ENCODE measurements at regions not wholly inside any gene's neighbourhood (a gene's known extent, or its start where the extent isn't known, plus 50 kb on each side); places are given as distances from the start of the nearest gene placed in this dataset.

- Mint-ChIP-seq H3K27me3 (no peaks in the 10 kb centered on the region), H3K4me3 (no peak overlapping the region), H3K27ac (no peak overlapping the region), H3K9me3 (no peaks in the 10 kb centered on the region), H3K36me3 (ENCODE audit: low read depth) (no peaks in the 10 kb centered on the region), H3K4me1 (no peaks in the 10 kb centered on the region)
- TF ChIP-seq CTCF (IDR thresholded peaks at IDR 0.05): no peak
- ChIA-PET CTCF (no interaction called here), POLR2A (no interaction called here)
- no peak for ATAC-seq (ENCODE audit: low read depth)
- intact Hi-C loops (cut with micrococcal nuclease): no loop called here
- no peak for DNase-seq
Observed at GRCh38 chr3:107453504-107453903, 69.3 kb upstream of the BBX start.

GRCh38 chr3:107455621-107456020 is 67.1 kb upstream of the BBX start:
- POLR2A ChIA-PET: no interaction called here
- Mint-ChIP-seq H3K36me3 (ENCODE audit: low read depth) (no peaks in the 10 kb centered on the region), H3K27ac (no peak overlapping the region), H3K27me3 (no peaks in the 10 kb centered on the region), H3K4me1 (no peaks in the 10 kb centered on the region), H3K9me3 (no peaks in the 10 kb centered on the region), H3K4me3 (no peak overlapping the region)
- no peak for DNase-seq
- ATAC-seq (ENCODE audit: low read depth): no peak
- no peak for TF ChIP-seq CTCF (IDR thresholded peaks at IDR 0.05)
- intact Hi-C loops (cut with micrococcal nuclease): no loop called here
- CTCF ChIA-PET: no interaction called here

- ChIA-PET POLR2A (no interaction called here), CTCF (no interaction called here)
- no peaks in the 10 kb centered on the region for H3K4me1 Mint-ChIP-seq
- intact Hi-C loops (cut with micrococcal nuclease): no loop called here
- no peak for TF ChIP-seq CTCF (IDR thresholded peaks at IDR 0.05)
- H3K27ac Mint-ChIP-seq: no peak overlapping the region
- H3K9me3 Mint-ChIP-seq: no peaks in the 10 kb centered on the region
- no peak overlapping the region for H3K4me3 Mint-ChIP-seq
- H3K27me3 Mint-ChIP-seq: no peaks in the 10 kb centered on the region
- no peak for DNase-seq
- no peak for ATAC-seq (ENCODE audit: low read depth)
- H3K36me3 Mint-ChIP-seq (ENCODE audit: low read depth): no peaks in the 10 kb centered on the region
Observed at GRCh38 chr3:107456501-107456900, 66.3 kb upstream of the BBX start.

GRCh38 chr3:107458871-107459270 is 63.9 kb upstream of the BBX start:
- POLR2A ChIA-PET: no interaction called here

GRCh38 chr3:107461721-107462120 is 61.0 kb upstream of the BBX start:
- Mint-ChIP-seq H3K36me3 (ENCODE audit: low read depth) (no peaks in the 10 kb centered on the region), H3K4me1 (no peaks in the 10 kb centered on the region), H3K27me3 (no peaks in the 10 kb centered on the region), H3K4me3 (no peak overlapping the region), H3K9me3 (no peaks in the 10 kb centered on the region), H3K27ac (no peak overlapping the region)
- POLR2A ChIA-PET: no interaction called here
- CTCF ChIA-PET: no interaction called here
- no peak for TF ChIP-seq CTCF (IDR thresholded peaks at IDR 0.05)
- DNase-seq (no peak), ATAC-seq (ENCODE audit: low read depth) (no peak)
- intact Hi-C loops (cut with micrococcal nuclease): no loop called here

More at GRCh38 chr3:107458871-107459270, 63.9 kb upstream of the BBX start:
- no peaks in the 10 kb centered on the region for H3K36me3 Mint-ChIP-seq (ENCODE audit: low read depth)
- no peaks in the 10 kb centered on the region for H3K9me3 Mint-ChIP-seq
- H3K4me3 Mint-ChIP-seq: no peak overlapping the region
- CTCF ChIA-PET: no interaction called here
- intact Hi-C loops (cut with micrococcal nuclease): no loop called here
- no peaks in the 10 kb centered on the region for H3K27me3 Mint-ChIP-seq
- H3K27ac Mint-ChIP-seq: no peak overlapping the region
- no peak for ATAC-seq (ENCODE audit: low read depth)
- TF ChIP-seq CTCF (IDR thresholded peaks at IDR 0.05): no peak
- no peak for DNase-seq
- no peaks in the 10 kb centered on the region for H3K4me1 Mint-ChIP-seq
